ENCODE measurements at regions not wholly inside any gene's neighbourhood (a gene's known extent, or its start where the extent isn't known, plus 50 kb on each side); places are given as distances from the start of the nearest gene placed in this dataset.

DNA sequence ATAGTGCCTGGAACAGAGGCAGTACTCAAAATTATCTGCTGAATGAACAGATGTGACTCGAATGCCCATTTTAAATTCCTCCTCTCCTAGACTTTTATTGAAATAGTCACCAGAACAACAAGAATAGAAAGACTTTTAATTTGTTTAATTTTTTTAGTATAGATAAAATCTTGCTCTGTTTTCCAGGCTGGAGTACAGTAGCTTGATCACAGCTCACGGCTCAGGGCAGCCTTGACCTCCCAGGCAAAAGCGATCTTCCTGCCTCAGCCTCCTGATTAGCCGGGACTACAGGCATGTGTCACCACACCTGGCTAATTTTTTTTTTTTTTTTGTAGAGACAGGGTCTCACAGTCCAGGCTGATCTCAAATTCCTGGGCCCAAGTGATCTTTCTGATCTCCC, 120.9 kb upstream of the FREM2 start:
- no peak for TF ChIP-seq TAF1 (IDR thresholded peaks at IDR 0.05; ENCODE audit: borderline replicate concordance, low read depth, low read length)
- TF ChIP-seq SMAD5 (IDR thresholded peaks at IDR 0.05; ENCODE audit: low read depth), result no peak
- TF ChIP-seq TBL1XR1 (IDR thresholded peaks at IDR 0.05; ENCODE audit: low read depth, low read length), result no peak
- TF ChIP-seq, protein P1, sequence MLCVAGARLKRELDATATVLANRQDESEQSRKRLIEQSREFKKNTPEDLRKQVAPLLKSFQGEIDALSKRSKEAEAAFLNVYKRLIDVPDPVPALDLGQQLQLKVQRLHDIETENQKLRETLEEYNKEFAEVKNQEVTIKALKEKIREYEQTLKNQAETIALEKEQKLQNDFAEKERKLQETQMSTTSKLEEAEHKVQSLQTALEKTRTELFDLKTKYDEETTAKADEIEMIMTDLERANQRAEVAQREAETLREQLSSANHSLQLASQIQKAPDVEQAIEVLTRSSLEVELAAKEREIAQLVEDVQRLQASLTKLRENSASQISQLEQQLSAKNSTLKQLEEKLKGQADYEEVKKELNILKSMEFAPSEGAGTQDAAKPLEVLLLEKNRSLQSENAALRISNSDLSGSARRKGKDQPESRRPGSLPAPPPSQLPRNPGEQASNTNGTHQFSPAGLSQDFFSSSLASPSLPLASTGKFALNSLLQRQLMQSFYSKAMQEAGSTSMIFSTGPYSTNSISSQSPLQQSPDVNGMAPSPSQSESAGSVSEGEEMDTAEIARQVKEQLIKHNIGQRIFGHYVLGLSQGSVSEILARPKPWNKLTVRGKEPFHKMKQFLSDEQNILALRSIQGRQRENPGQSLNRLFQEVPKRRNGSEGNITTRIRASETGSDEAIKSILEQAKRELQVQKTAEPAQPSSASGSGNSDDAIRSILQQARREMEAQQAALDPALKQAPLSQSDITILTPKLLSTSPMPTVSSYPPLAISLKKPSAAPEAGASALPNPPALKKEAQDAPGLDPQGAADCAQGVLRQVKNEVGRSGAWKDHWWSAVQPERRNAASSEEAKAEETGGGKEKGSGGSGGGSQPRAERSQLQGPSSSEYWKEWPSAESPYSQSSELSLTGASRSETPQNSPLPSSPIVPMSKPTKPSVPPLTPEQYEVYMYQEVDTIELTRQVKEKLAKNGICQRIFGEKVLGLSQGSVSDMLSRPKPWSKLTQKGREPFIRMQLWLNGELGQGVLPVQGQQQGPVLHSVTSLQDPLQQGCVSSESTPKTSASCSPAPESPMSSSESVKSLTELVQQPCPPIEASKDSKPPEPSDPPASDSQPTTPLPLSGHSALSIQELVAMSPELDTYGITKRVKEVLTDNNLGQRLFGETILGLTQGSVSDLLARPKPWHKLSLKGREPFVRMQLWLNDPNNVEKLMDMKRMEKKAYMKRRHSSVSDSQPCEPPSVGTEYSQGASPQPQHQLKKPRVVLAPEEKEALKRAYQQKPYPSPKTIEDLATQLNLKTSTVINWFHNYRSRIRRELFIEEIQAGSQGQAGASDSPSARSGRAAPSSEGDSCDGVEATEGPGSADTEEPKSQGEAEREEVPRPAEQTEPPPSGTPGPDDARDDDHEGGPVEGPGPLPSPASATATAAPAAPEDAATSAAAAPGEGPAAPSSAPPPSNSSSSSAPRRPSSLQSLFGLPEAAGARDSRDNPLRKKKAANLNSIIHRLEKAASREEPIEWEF (IDR thresholded peaks at IDR 0.05; ENCODE audit: insufficient replicate concordance, low read depth, low read length), result no peak
- TF ChIP-seq RB1 (IDR thresholded peaks at IDR 0.05; ENCODE audit: borderline replicate concordance), result no peak
- TF ChIP-seq ZNF384 (IDR thresholded peaks at IDR 0.05; ENCODE audit: borderline replicate concordance, low read depth, low read length), result no peak
- TF ChIP-seq BMI1 (IDR thresholded peaks at IDR 0.05; ENCODE audit: borderline replicate concordance), result no peak
- TF ChIP-seq, protein P2, sequence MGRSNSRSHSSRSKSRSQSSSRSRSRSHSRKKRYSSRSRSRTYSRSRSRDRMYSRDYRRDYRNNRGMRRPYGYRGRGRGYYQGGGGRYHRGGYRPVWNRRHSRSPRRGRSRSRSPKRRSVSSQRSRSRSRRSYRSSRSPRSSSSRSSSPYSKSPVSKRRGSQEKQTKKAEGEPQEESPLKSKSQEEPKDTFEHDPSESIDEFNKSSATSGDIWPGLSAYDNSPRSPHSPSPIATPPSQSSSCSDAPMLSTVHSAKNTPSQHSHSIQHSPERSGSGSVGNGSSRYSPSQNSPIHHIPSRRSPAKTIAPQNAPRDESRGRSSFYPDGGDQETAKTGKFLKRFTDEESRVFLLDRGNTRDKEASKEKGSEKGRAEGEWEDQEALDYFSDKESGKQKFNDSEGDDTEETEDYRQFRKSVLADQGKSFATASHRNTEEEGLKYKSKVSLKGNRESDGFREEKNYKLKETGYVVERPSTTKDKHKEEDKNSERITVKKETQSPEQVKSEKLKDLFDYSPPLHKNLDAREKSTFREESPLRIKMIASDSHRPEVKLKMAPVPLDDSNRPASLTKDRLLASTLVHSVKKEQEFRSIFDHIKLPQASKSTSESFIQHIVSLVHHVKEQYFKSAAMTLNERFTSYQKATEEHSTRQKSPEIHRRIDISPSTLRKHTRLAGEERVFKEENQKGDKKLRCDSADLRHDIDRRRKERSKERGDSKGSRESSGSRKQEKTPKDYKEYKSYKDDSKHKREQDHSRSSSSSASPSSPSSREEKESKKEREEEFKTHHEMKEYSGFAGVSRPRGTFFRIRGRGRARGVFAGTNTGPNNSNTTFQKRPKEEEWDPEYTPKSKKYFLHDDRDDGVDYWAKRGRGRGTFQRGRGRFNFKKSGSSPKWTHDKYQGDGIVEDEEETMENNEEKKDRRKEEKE (IDR thresholded peaks at IDR 0.05), result no peak
- no peak for TF ChIP-seq FOS (IDR thresholded peaks at IDR 0.05; ENCODE audit: borderline replicate concordance, extremely low read depth, insufficient read length)
- in situ Hi-C loops (cut with MboI), result no loop called here
- DNase-seq (ENCODE audit: low read depth, low spot score), result no peak
- H4K20me1 ChIP-seq (ENCODE audit: control insufficient read depth, insufficient read depth), result no peaks in the 10 kb centered on the region
- POLR2A ChIA-PET, result no interaction called here
- CTCF ChIA-PET, result no interaction called here
- no peak overlapping the region for H3K4me3 ChIP-seq
- H2AFZ ChIP-seq (ENCODE audit: control insufficient read depth, low read depth, low read length), result no peak overlapping the region
- no TSS peak for BruUV-seq (replicated peaks)
- no peaks in the 10 kb centered on the region for H3K4me1 ChIP-seq (ENCODE audit: control insufficient read depth, insufficient read depth, low read length)
- RAD21 ChIA-PET (ENCODE audit: unreplicated experiment), result no interaction called here
- H3K9ac ChIP-seq (ENCODE audit: control insufficient read depth, insufficient read depth, low read length), result no peak overlapping the region
- H3K79me2 ChIP-seq (ENCODE audit: control insufficient read depth, insufficient read depth, low read length), result no peaks in the 10 kb centered on the region
- H3K4me2 ChIP-seq (ENCODE audit: control insufficient read depth, insufficient read depth), result no peak overlapping the region
- no peak for ATAC-seq
- 43% methylated on average over 4 of the region's 4 CpGs for WGBS (ENCODE audit: insufficient coverage, insufficient replicate concordance, low lambda C conversion rate, missing lambda C conversion rate)
- no peaks in the 10 kb centered on the region for H3K27me3 ChIP-seq (replicated peaks in 1 of 2; ENCODE audit: control insufficient read depth in 2 of 2, insufficient read depth in 2 of 2, low read length in 1 of 2)
- SMC1A ChIA-PET (ENCODE audit: uncharacterized antibody, unreplicated experiment), result no interaction called here
- FAIRE-seq, result no peak
- intact Hi-C loops (cut with micrococcal nuclease; ENCODE audit: unreplicated experiment), result no loop called here
- no peaks in the 10 kb centered on the region for H3K36me3 ChIP-seq (ENCODE audit: control insufficient read depth in 2 of 2, insufficient read depth in 2 of 2, low read length in 1 of 2)
- H3K9me3 ChIP-seq (replicated peaks; ENCODE audit: control insufficient read depth, insufficient read depth, low read length), result no peaks in the 10 kb centered on the region
- no peak overlapping the region for H3K27ac ChIP-seq (ENCODE audit: control insufficient read depth, insufficient read depth)

Measured in GM12878 (cell line).